WTC11 (cell line): ENCODE measurements at regions not wholly inside any gene's neighbourhood (a gene's known extent, or its start where the extent isn't known, plus 50 kb on each side); places are given as distances from the start of the nearest gene placed in this dataset.

Source experiments
- ATF2 ChIP-seq: sonication (generic); formaldehyde crosslinking; IDR thresholded peaks from 2 replicates; pipeline ENCODE4 v1.8.1; 2022; ENCODE audit warnings: low read depth, missing genetic modification reagents, borderline replicate concordance
- CBFB ChIP-seq: sonication (generic); formaldehyde crosslinking; IDR thresholded peaks from 2 replicates; pipeline ENCODE4 v1.8.1; 2022; ENCODE audit warnings: mild to moderate bottlenecking, low read depth, missing genetic modification reagents
- ESRRA ChIP-seq: sonication (generic); formaldehyde crosslinking; IDR thresholded peaks from 2 replicates; pipeline ENCODE4 v1.8.1; 2022; ENCODE audit warnings: mild to moderate bottlenecking, missing genetic modification reagents, borderline replicate concordance
- IRF2 ChIP-seq: sonication (generic); formaldehyde crosslinking; IDR thresholded peaks from 2 replicates; pipeline ENCODE4 v1.8.0; 2022; ENCODE audit warnings: low read depth, missing genetic modification reagents, borderline replicate concordance
- RORB ChIP-seq: fragments of 250-450 bp; sonication (Bioruptor Pico); IDR thresholded peaks from 2 replicates; pipeline ENCODE4 v1.9.0; 2021; ENCODE audit warnings: mild to moderate bottlenecking
- ZNF138 ChIP-seq: sonication (generic); formaldehyde crosslinking; conservative IDR thresholded peaks from 2 replicates; pipeline ENCODE4 v1.8.1; 2022; ENCODE audit warnings: mild to moderate bottlenecking, moderate library complexity, missing genetic modification reagents
- TF ChIP-seq, protein P1 (sequence below): sonication (generic); formaldehyde crosslinking; IDR thresholded peaks from 2 replicates; pipeline ENCODE4 v1.8.0; 2022; ENCODE audit warnings: mild to moderate bottlenecking, missing genetic modification reagents

DNA sequence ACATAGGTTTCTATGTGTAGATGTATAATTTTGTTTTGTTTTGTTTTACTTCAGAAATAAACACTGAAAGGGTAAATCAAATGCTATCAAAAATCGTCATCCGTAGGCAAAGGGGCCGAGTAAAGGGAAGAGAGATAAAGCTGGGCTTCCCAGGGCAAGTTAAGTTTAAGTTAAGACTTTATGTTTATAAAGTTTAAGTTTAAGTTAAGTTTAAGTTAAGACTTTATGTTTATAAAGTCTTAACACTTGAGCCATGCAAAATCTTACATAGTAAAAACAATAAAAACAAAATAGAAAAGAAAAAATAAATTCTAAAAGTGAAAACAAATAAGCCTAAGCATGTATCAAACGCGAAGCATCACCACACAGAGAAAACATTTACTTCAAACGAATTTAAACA, 216.1 kb upstream of the SYNDIG1 start:
- no peak for TF ChIP-seq CBFB
- no peak for TF ChIP-seq ZNF138 (CRISPR knock-in tag)
- TF ChIP-seq ATF2 (CRISPR knock-in tag), result no peak
- TF ChIP-seq ESRRA (CRISPR knock-in tag), result no peak
- no peak for TF ChIP-seq IRF2 (CRISPR knock-in tag)
- TF ChIP-seq RORB (CRISPR knock-in tag), result no peak
- TF ChIP-seq, protein P1, sequence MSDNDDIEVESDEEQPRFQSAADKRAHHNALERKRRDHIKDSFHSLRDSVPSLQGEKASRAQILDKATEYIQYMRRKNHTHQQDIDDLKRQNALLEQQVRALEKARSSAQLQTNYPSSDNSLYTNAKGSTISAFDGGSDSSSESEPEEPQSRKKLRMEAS (CRISPR knock-in tag), result no peak
